ENCODE measurements at regions not wholly inside any gene's neighbourhood (a gene's known extent, or its start where the extent isn't known, plus 50 kb on each side); places are given as distances from the start of the nearest gene placed in this dataset.

GRCh38 chr6:109255087-109255486 is 127.2 kb downstream of the CD164 start:
- no peak overlapping the region for H3K4me3 ChIP-seq (replicated peaks in 1 of 3; ENCODE audit: insufficient read depth in 1 of 3, low read depth in 1 of 3, low read length in 3 of 3)
- H4K20me1 ChIP-seq (replicated peaks; ENCODE audit: control insufficient read depth, extremely low read depth, insufficient read depth, low read length) = no peaks in the 10 kb centered on the region
- H2AFZ ChIP-seq (ENCODE audit: low read depth, low read length) = no peak overlapping the region
- no peaks in the 10 kb centered on the region for H3K9me3 ChIP-seq (replicated peaks; ENCODE audit: control insufficient read depth, insufficient read depth, low read length)
- dilution Hi-C loops (cut with MboI; ENCODE audit: extremely low pct_ligation_motif_present, low sequenced_read_pairs) = no loop called here
- no peak overlapping the region for H3K27ac ChIP-seq (ENCODE audit: insufficient read depth, low read depth, low read length)
- no peak overlapping the region for H3K9ac ChIP-seq (replicated peaks; ENCODE audit: extremely low read depth, insufficient read depth, low read length)
- H3K79me2 ChIP-seq (ENCODE audit: control insufficient read depth, insufficient read depth, low read length) = no peaks in the 10 kb centered on the region
- FAIRE-seq (no peak), DNase-seq (ENCODE audit: low read depth, low spot score) (no peak)
- CTCF ChIA-PET = no interaction called here
- no peaks in the 10 kb centered on the region for H3K4me1 ChIP-seq (ENCODE audit: control insufficient read depth, extremely low read depth, insufficient read depth, low read length)
- POLR2A ChIA-PET = no interaction called here
- H3K36me3 ChIP-seq (ENCODE audit: control insufficient read depth in 2 of 2, extremely low read depth in 1 of 2, insufficient read depth in 2 of 2, low read length in 2 of 2) = no peaks in the 10 kb centered on the region
- BruUV-seq (replicated peaks) = no TSS peak
- no peaks in the 10 kb centered on the region for H3K9me1 ChIP-seq (replicated peaks; ENCODE audit: control insufficient read depth, extremely low read depth, insufficient read depth, low read length)
- TF ChIP-seq MYC (IDR thresholded peaks at IDR 0.05; ENCODE audit: low read depth, low read length) = no peak
- no peak for TF ChIP-seq EZH2 (IDR thresholded peaks at IDR 0.05; ENCODE audit: borderline replicate concordance, low read depth, low read length, severe bottlenecking)
- no peak for TF ChIP-seq POLR2AphosphoS5 (IDR thresholded peaks at IDR 0.05; ENCODE audit: insufficient read depth, low read depth, low read length)
- no peak for TF ChIP-seq GATA2 (IDR thresholded peaks at IDR 0.05; ENCODE audit: insufficient read depth, insufficient read length, low read depth, low read length)
- TF ChIP-seq, protein P1, sequence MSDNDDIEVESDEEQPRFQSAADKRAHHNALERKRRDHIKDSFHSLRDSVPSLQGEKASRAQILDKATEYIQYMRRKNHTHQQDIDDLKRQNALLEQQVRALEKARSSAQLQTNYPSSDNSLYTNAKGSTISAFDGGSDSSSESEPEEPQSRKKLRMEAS (IDR thresholded peaks at IDR 0.05; ENCODE audit: insufficient read depth, insufficient read length) = no peak
- no peak for TF ChIP-seq POLR2A (IDR thresholded peaks at IDR 0.05; ENCODE audit: low read depth, low read length)
- TF ChIP-seq FOS (IDR thresholded peaks at IDR 0.05; ENCODE audit: borderline replicate concordance, insufficient read depth, low read length) = no peak
- TF ChIP-seq, protein P2, sequence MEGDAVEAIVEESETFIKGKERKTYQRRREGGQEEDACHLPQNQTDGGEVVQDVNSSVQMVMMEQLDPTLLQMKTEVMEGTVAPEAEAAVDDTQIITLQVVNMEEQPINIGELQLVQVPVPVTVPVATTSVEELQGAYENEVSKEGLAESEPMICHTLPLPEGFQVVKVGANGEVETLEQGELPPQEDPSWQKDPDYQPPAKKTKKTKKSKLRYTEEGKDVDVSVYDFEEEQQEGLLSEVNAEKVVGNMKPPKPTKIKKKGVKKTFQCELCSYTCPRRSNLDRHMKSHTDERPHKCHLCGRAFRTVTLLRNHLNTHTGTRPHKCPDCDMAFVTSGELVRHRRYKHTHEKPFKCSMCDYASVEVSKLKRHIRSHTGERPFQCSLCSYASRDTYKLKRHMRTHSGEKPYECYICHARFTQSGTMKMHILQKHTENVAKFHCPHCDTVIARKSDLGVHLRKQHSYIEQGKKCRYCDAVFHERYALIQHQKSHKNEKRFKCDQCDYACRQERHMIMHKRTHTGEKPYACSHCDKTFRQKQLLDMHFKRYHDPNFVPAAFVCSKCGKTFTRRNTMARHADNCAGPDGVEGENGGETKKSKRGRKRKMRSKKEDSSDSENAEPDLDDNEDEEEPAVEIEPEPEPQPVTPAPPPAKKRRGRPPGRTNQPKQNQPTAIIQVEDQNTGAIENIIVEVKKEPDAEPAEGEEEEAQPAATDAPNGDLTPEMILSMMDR (IDR thresholded peaks at IDR 0.05; ENCODE audit: extremely low read depth in 1 of 2, insufficient read depth in 1 of 2, low read depth in 1 of 2, low read length in 2 of 2) = no peak
- no peak for TF ChIP-seq JUN (IDR thresholded peaks at IDR 0.05; ENCODE audit: borderline replicate concordance, insufficient read depth, insufficient read length, low read depth)
- H3K27me3 ChIP-seq (ENCODE audit: control insufficient read depth in 2 of 2, insufficient read depth in 2 of 2, low read length in 2 of 2) = peaks cover 2% of the 10 kb centered on the region in 2 experiments
- no peak overlapping the region for H3K4me2 ChIP-seq (ENCODE audit: insufficient read depth, low read length)
- intact Hi-C loops (cut with micrococcal nuclease) = no loop called here
